ENCODE measurements at regions not wholly inside any gene's neighbourhood (a gene's known extent, or its start where the extent isn't known, plus 50 kb on each side); places are given as distances from the start of the nearest gene placed in this dataset.

GRCh38 chr2:52976143-52976949 lies 791.3 kb upstream of the CHAC2 start:
- TF ChIP-seq CTCF (IDR thresholded peaks at IDR 0.05) (no peak), POLR2A (IDR thresholded peaks at IDR 0.05) (no peak)

Measured in lower leg skin (tissue), 3 donors.